H1 (cell line): ENCODE measurements at regions not wholly inside any gene's neighbourhood (a gene's known extent, or its start where the extent isn't known, plus 50 kb on each side); places are given as distances from the start of the nearest gene placed in this dataset.

ENCODE experiments used
- BACH1 ChIP-seq: IDR thresholded peaks from 2 replicates; pipeline ENCODE4 v1.6.1; 2012; ENCODE audit warnings: low read length, improper control_type of control experiment
- CREB1 ChIP-seq: IDR thresholded peaks from 2 replicates; pipeline ENCODE4 v1.6.1; 2012; ENCODE audit warnings: inconsistent platforms
- CTBP2 ChIP-seq: IDR thresholded peaks from 2 replicates; pipeline ENCODE4 v1.7.0; 2011; ENCODE audit warnings: borderline replicate concordance, mild to moderate bottlenecking, moderate library complexity, mixed read lengths, low read length; ENCODE audit not compliant: insufficient read depth, insufficient read length
- HDAC2 ChIP-seq, 2 experiments: fragments of 300-600 bp in 1 of 2; sonication (generic) in 1 of 2; IDR thresholded peaks; 2 replicates each; pipeline ENCODE4 v1.6.1; 2011 to 2012; ENCODE audit warnings: low read depth in 2 of 2, low read length in 2 of 2, mild to moderate bottlenecking in 2 of 2, moderate library complexity in 2 of 2, borderline replicate concordance in 1 of 2, inconsistent platforms in 1 of 2
- NANOG ChIP-seq: IDR thresholded peaks from 2 replicates; pipeline ENCODE4 v1.6.1; 2011; ENCODE audit warnings: low read length, low read depth, mild to moderate bottlenecking, inconsistent platforms; ENCODE audit not compliant: insufficient read depth, poor library complexity, severe bottlenecking
- SP2 ChIP-seq: IDR thresholded peaks from 2 replicates; pipeline ENCODE4 v1.6.1; 2012; ENCODE audit warnings: mild to moderate bottlenecking, low read length, inconsistent platforms
- ZNF274 ChIP-seq: IDR thresholded peaks from 2 replicates; pipeline ENCODE4 v1.7.0; 2012; ENCODE audit warnings: low read length, borderline replicate concordance; ENCODE audit errors: extremely low read depth

DNA sequence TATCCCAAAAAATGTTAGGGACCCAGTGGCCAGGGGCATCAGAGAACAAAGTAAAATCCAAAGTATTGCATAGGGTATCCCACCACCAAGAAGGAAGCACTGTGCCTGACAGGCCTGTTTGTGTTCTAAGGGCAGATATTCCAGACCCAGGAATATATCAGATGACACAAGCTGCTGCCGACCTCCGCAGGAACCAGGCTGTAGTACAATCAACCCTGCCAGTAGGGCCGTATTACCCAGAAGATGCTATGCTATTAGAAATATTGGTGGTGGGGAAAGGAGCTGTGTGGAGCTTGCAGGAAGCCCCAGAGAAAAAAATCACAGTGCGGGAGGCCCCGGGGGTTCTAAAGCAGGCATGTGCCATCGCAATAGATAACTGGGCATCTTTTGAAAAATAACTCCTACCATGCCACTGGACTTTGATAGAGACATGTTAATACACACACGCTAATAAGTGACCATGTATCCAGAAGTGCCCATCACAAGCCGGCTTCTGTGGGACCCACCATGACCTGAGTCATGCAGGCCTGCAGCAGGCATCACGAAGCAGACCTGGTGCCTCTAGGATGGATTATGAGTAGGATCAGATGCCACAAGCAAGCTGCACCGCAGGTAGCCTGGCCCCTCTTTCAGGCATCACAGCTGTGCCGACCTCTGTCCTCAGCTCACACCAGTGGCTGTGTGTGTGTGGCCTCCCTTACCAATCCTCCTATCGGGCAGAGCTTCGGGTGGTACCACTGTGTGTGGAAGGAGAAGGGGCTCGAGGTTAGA lies 242.7 kb downstream of the BCL11B start (continued):
- TF ChIP-seq HDAC2 (IDR thresholded peaks at IDR 0.05; ENCODE audit: borderline replicate concordance in 1 of 2, low read depth in 2 of 2, low read length in 2 of 2) (no peak), CREB1 (no peak), SP2 (no peak), BACH1 (no peak), ZNF274 (no peak), CTBP2 (no peak), NANOG (no peak)
